ENCODE measurements at regions not wholly inside any gene's neighbourhood (a gene's known extent, or its start where the extent isn't known, plus 50 kb on each side); places are given as distances from the start of the nearest gene placed in this dataset.

DNA sequence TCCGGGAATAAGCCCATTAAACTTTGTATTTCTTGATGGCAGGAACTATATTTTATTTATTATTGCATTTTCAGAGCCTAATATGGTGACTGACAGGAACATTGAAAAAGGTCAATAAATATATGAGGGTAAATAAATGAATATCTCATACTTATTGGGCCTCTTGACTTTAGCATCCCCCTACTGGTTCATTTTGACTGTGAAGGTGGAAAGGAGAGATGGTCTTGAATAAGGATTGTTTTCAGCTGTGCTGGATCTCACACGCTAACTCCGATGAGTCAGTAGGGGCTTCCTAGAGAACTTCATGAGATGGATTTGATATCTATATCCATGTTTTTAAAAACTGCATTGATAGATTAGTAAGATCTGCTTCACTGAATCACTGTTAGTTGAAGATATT lies 1026.0 kb downstream of the REEP3 start (continued):
- TF ChIP-seq PBX2 (CRISPR knock-in tag; IDR thresholded peaks at IDR 0.05): no peak
- TF ChIP-seq ZNF614 (CRISPR knock-in tag; IDR thresholded peaks at IDR 0.05; ENCODE audit: borderline replicate concordance): no peak
- no peak for TF ChIP-seq BCLAF1 (IDR thresholded peaks at IDR 0.05)
- no peak for TF ChIP-seq REXO4 (CRISPR knock-in tag; IDR thresholded peaks at IDR 0.05; ENCODE audit: borderline replicate concordance)
- TF ChIP-seq, protein P1, sequence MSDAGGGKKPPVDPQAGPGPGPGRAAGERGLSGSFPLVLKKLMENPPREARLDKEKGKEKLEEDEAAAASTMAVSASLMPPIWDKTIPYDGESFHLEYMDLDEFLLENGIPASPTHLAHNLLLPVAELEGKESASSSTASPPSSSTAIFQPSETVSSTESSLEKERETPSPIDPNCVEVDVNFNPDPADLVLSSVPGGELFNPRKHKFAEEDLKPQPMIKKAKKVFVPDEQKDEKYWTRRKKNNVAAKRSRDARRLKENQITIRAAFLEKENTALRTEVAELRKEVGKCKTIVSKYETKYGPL (CRISPR knock-in tag; IDR thresholded peaks at IDR 0.05): no peak
- no peak for TF ChIP-seq ZNF331 (CRISPR knock-in tag; IDR thresholded peaks at IDR 0.05)
- no peak for TF ChIP-seq RFXAP (CRISPR knock-in tag; IDR thresholded peaks at IDR 0.05; ENCODE audit: borderline replicate concordance)
- no peak for TF ChIP-seq TEAD3 (CRISPR knock-in tag; optimal IDR thresholded peaks at IDR 0.05; ENCODE audit: borderline replicate concordance)
- TF ChIP-seq, protein P2, sequence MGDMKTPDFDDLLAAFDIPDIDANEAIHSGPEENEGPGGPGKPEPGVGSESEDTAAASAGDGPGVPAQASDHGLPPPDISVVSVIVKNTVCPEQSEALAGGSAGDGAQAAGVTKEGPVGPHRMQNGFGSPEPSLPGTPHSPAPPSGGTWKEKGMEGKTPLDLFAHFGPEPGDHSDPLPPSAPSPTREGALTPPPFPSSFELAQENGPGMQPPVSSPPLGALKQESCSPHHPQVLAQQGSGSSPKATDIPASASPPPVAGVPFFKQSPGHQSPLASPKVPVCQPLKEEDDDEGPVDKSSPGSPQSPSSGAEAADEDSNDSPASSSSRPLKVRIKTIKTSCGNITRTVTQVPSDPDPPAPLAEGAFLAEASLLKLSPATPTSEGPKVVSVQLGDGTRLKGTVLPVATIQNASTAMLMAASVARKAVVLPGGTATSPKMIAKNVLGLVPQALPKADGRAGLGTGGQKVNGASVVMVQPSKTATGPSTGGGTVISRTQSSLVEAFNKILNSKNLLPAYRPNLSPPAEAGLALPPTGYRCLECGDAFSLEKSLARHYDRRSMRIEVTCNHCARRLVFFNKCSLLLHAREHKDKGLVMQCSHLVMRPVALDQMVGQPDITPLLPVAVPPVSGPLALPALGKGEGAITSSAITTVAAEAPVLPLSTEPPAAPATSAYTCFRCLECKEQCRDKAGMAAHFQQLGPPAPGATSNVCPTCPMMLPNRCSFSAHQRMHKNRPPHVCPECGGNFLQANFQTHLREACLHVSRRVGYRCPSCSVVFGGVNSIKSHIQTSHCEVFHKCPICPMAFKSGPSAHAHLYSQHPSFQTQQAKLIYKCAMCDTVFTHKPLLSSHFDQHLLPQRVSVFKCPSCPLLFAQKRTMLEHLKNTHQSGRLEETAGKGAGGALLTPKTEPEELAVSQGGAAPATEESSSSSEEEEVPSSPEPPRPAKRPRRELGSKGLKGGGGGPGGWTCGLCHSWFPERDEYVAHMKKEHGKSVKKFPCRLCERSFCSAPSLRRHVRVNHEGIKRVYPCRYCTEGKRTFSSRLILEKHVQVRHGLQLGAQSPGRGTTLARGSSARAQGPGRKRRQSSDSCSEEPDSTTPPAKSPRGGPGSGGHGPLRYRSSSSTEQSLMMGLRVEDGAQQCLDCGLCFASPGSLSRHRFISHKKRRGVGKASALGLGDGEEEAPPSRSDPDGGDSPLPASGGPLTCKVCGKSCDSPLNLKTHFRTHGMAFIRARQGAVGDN (CRISPR knock-in tag; IDR thresholded peaks at IDR 0.05): no peak

All from HepG2 (cell line).